Caco-2 (cell line): ENCODE measurements at regions not wholly inside any gene's neighbourhood (a gene's known extent, or its start where the extent isn't known, plus 50 kb on each side); places are given as distances from the start of the nearest gene placed in this dataset.

Source experiments
- BruUV-seq: library from RNA; stranded (reverse); fragments of 400-500 nt; replicated peaks from 2 replicates; lab custom pipeline; 2021; lab: Mats Ljungman, UMichigan
- CTCF ChIA-PET: fragments of 300-600 bp; sonication (Branson Sonifier 250); formaldehyde crosslinking; loops from one replicate; lab custom pipeline; 2022; ENCODE audit warnings: antibody characterized with exemption; lab: Charles Lee
- POLR2A ChIA-PET: fragments of 300-600 bp; sonication (Branson Sonifier 250); formaldehyde crosslinking; loops from one replicate; lab custom pipeline; 2022; ENCODE audit warnings: antibody characterized with exemption; lab: Charles Lee
- DNase-seq, 2 experiments: peaks; one replicate each; pipeline versions ENCODE4 v3.0.0 to v3.0.0-alpha.2; 2020 to 2022
- H3K27me3 ChIP-seq: replicated peaks from 2 replicates; pipeline ENCODE4 v1.6.0; 2011; ENCODE audit warnings: low read length; ENCODE audit not compliant: control insufficient read depth, insufficient read depth
- H3K36me3 ChIP-seq: 2 replicates; pipeline ENCODE4 v1.5.1; 2011; ENCODE audit warnings: low read length; ENCODE audit not compliant: control insufficient read depth, insufficient read depth
- H3K4me1 ChIP-seq: fragments of 250-450 bp; sonication (Bioruptor Pico); 2 replicates; pipeline ENCODE4 v1.5.1; 2020; ENCODE audit warnings: mild to moderate bottlenecking
- H3K4me3 ChIP-seq: 2 replicates; pipeline ENCODE4 v1.5.1; 2011; ENCODE audit warnings: low read depth, mild to moderate bottlenecking, control low read depth, low read length
- H3K9me3 ChIP-seq: fragments of 250-450 bp; sonication (Bioruptor Pico); 2 replicates; pipeline ENCODE4 v1.5.1; 2020; ENCODE audit warnings: mild to moderate bottlenecking, moderate library complexity
- H3K27ac Mint-ChIP-seq: one replicate; pipeline ENCODE4 v1.8.0; 2022; ENCODE audit warnings: mixed read lengths; ENCODE audit not compliant: unreplicated experiment
- H3K27me3 Mint-ChIP-seq: one replicate; pipeline ENCODE4 v1.8.0; 2022; ENCODE audit warnings: mixed read lengths; ENCODE audit not compliant: insufficient read depth, unreplicated experiment
- H3K36me3 Mint-ChIP-seq: one replicate; pipeline ENCODE4 v1.8.0; 2022; ENCODE audit warnings: mild to moderate bottlenecking, mixed read lengths; ENCODE audit not compliant: insufficient read depth, unreplicated experiment
- H3K4me1 Mint-ChIP-seq: one replicate; pipeline ENCODE4 v1.8.0; 2022; ENCODE audit warnings: low read depth, mixed read lengths; ENCODE audit not compliant: unreplicated experiment
- H3K4me3 Mint-ChIP-seq: one replicate; pipeline ENCODE4 v1.8.0; 2022; ENCODE audit warnings: mild to moderate bottlenecking, moderate library complexity, mixed read lengths; ENCODE audit not compliant: unreplicated experiment
- H3K9me3 Mint-ChIP-seq: one replicate; pipeline ENCODE4 v1.8.0; 2022; ENCODE audit warnings: mixed read lengths; ENCODE audit not compliant: unreplicated experiment
- CTCF ChIP-seq, 2 experiments: fragments of 200-600 bp in 1 of 2; IDR thresholded peaks; 1 replicate in 1 of 2; 2 replicates in 1 of 2; pipeline versions ENCODE4 v1.5.1 to v1.8.0; 2011 to 2022; ENCODE audit warnings: antibody characterized with exemption in 1 of 2, control low read depth in 1 of 2, inconsistent platforms in 1 of 2, low read depth in 1 of 2, low read length in 1 of 2, mild to moderate bottlenecking in 1 of 2, moderate library complexity in 1 of 2; ENCODE audit not compliant: insufficient read depth in 1 of 2, severe bottlenecking in 1 of 2, unreplicated experiment in 1 of 2
- intact Hi-C: fragments of 100-400 bp; cut with micrococcal nuclease; formaldehyde crosslinking; loops from one replicate; pipeline ENCODE4 v1.10.0; 2022; ENCODE audit not compliant: unreplicated experiment

GRCh38 chr6:21902628-21903169 is 309.1 kb downstream of the SOX4 start:
- Histone ChIP-seq H3K36me3 (no peaks in the 10 kb centered on the region), H3K9me3 (no peaks in the 10 kb centered on the region), H3K27me3 (no peaks in the 10 kb centered on the region), H3K4me3 (no peak overlapping the region), H3K4me1 (peaks cover 7% of the 10 kb centered on the region; the same call in 1 of the 2 replicates)
- H3K9me3 Mint-ChIP-seq, result no peaks in the 10 kb centered on the region
- no peak overlapping the region for H3K27ac Mint-ChIP-seq
- BruUV-seq, result no TSS peak
- intact Hi-C loops, result no loop called here
- CTCF ChIA-PET, result no interaction called here
- no peaks in the 10 kb centered on the region for H3K27me3 Mint-ChIP-seq
- peaks cover 7% of the 10 kb centered on the region for H3K4me1 Mint-ChIP-seq
- POLR2A ChIA-PET, result no interaction called here
- no peaks in the 10 kb centered on the region for H3K36me3 Mint-ChIP-seq
- no peak for TF ChIP-seq CTCF (IDR thresholded peaks at IDR 0.05; ENCODE audit: insufficient read depth in 1 of 2, low read depth in 1 of 2, low read length in 1 of 2, severe bottlenecking in 1 of 2, unreplicated experiment in 1 of 2)
- no peak overlapping the region for H3K4me3 Mint-ChIP-seq
- no peak for DNase-seq

- intact Hi-C loops, result no loop called here
- Mint-ChIP-seq H3K36me3 (no peaks in the 10 kb centered on the region), H3K4me1 (no peaks in the 10 kb centered on the region), H3K9me3 (no peaks in the 10 kb centered on the region), H3K27me3 (no peaks in the 10 kb centered on the region), H3K27ac (no peak overlapping the region), H3K4me3 (no peak overlapping the region)
- BruUV-seq, result no TSS peak
- TF ChIP-seq CTCF (IDR thresholded peaks at IDR 0.05; ENCODE audit: insufficient read depth in 1 of 2, low read depth in 1 of 2, low read length in 1 of 2, severe bottlenecking in 1 of 2, unreplicated experiment in 1 of 2), result no peak
- no peaks in the 10 kb centered on the region for H3K27me3 ChIP-seq
- H3K4me1 ChIP-seq, result no peaks in the 10 kb centered on the region
- DNase-seq, result no peak
- POLR2A ChIA-PET, result no interaction called here
- no peak overlapping the region for H3K4me3 ChIP-seq
- CTCF ChIA-PET, result no interaction called here
- H3K36me3 ChIP-seq, result no peaks in the 10 kb centered on the region
- no peaks in the 10 kb centered on the region for H3K9me3 ChIP-seq
Observed at GRCh38 chr6:21905531-21905930, 312.0 kb downstream of the SOX4 start.

GRCh38 chr6:21906826-21907225 is 313.3 kb downstream of the SOX4 start:
- ChIA-PET CTCF (no interaction called here), POLR2A (no interaction called here)
- Mint-ChIP-seq H3K36me3 (no peaks in the 10 kb centered on the region), H3K27me3 (no peaks in the 10 kb centered on the region), H3K4me3 (no peak overlapping the region), H3K27ac (no peak overlapping the region), H3K9me3 (no peaks in the 10 kb centered on the region), H3K4me1 (no peaks in the 10 kb centered on the region)
- H3K9me3 ChIP-seq, result no peaks in the 10 kb centered on the region
- H3K36me3 ChIP-seq, result no peaks in the 10 kb centered on the region
- H3K27me3 ChIP-seq, result no peaks in the 10 kb centered on the region
- H3K4me3 ChIP-seq, result no peak overlapping the region
- no TSS peak for BruUV-seq
- H3K4me1 ChIP-seq, result no peaks in the 10 kb centered on the region
- no peak for DNase-seq
- no peak for TF ChIP-seq CTCF (IDR thresholded peaks at IDR 0.05; ENCODE audit: insufficient read depth in 1 of 2, low read depth in 1 of 2, low read length in 1 of 2, severe bottlenecking in 1 of 2, unreplicated experiment in 1 of 2)
- intact Hi-C loops, result no loop called here
